Fibroblast of skin of left quadriceps (primary cell): ENCODE measurements at regions not wholly inside any gene's neighbourhood (a gene's known extent, or its start where the extent isn't known, plus 50 kb on each side); places are given as distances from the start of the nearest gene placed in this dataset.
"Not testable (repeated sequence)": the region's sequence is repeated elsewhere in the genome, so short reads cannot be mapped to it uniquely, and the experiment has no call there.

Experiments used
- DNase-seq, 2 experiments: peaks; one replicate each; pipeline ENCODE4 v3.0.0-alpha.2; 2013; ENCODE audit warnings: low read depth in 2 of 2

DNA sequence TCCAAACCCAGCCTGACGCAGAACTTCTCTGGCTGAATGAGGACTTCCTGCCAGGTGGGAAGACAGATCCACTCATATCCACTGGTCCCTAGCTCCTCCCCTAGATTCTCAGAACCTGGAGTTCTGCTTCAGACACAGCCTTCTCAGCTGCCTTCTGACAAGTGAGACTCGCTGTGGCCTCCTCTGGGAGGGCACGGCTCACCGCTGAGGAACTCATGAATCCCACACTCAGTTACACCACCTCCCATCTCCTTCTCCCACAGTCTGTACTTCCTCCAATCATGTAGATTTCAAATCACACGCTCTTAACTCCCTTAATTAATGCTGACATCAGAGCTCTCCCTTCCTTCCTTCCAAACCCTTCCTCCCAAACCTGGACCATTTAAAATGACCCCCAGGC, 86.4 kb upstream of the TMEM45B start:
- no peak for DNase-seq

GRCh38 chr11:129729823-129730222, 85.8 kb upstream of the TMEM45B start:
- no peak for DNase-seq

DNA sequence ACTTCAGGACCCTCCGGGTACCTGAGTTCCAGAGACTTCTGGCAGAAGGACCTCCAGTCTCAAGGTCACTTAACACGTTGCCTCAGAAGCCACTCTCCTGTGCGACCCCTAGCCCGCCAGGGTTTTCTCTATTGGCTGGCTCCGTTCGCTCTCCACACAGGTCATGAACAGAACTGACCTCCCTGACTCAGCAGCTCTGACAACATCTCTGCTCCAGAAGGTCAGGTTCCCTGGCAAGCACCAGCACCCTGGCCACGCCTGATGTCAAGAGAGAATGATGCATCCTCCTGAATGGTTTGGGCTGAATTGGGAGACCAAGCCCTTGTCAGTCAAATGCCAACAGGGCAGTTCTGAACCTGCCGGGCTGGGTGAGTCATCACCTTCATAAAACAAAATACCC, 84.3 kb upstream of the TMEM45B start:
- DNase-seq = no peak

DNA sequence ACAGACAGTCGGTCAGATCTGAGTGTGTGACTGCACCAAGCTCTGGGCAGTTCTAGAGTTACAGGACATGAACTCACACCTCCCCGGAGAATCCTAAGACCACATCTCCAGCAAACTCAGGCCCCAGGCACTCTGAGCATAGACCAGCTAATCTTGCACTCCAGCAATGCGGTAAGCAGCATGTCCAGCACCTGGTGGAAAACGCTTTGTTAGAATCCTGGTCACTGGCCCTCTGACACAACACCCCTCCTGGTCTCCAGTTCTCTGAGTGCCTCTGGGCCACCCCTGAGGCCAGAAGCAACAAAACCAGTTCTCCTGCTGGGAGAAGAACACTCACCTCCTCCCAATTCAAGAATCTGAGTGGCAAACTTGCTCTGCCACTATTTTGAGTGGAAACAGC, 82.7 kb upstream of the TMEM45B start:
- no peak for DNase-seq

GRCh38 chr11:129733384-129733783, 82.3 kb upstream of the TMEM45B start:
- DNase-seq = no peak

DNA sequence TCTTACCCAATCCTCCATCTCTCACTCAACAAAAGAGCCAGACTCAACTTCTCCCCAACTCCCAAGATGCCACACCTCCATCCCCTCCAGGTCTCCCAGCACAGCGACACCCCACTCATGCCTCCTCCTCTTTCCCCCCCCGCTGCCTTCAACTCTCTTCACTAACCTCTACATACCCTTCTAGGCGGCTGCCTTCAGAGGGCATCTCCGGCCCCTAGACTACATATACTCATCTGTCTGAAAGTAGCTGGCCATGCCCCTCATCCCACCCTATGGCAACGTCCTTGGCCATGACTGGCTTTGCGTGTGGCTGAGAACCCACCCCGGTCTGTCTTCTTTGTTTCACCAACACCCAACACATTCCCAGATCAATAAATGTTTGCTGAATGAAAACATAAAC, 81.7 kb upstream of the TMEM45B start:
- no peak for DNase-seq

DNA sequence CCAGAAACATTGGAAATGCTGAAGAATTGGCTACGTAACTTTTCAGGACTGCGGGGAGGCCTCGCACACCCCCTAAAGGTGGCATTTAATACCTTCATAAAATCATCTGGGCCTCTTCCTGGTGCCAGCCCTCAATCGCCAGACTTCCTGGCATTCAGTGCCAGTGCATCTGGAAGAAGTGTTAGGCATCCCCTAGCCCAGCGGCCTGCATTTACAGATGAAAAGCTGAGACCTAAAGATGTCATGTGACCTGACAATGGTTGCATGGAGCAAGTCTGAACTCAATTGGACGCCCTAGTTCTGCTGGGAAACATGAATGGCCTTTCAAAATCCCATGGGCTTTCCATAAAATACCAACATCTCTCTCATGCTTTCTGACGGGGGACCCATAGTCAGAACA, 81.0 kb upstream of the TMEM45B start:
- DNase-seq = no peak

- DNase-seq = no peak
These were observed 77.8 kb upstream of the TMEM45B start for GRCh38 chr11:129737831-129738230.

- DNase-seq = no peak
These were observed 77.4 kb upstream of the TMEM45B start for GRCh38 chr11:129738242-129738641.

DNA sequence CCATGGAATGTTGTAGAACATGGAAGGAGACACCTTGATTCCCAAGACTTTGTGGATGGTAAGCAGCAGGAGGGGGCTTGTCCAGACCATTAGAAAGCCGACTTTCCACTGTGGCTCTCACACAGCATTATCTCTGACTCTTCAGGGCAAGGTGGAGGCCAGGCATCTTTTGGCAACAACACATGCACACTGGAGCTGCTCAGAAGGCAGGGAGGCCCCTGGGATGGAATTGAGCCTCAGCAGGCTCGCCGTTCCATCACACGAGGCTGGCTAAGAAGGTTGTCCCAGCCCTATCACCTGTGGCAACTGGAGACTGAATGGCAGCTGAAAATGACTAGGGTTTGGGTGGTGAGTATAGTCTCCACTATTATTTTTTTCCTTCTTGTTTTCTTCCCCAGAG, 76.3 kb upstream of the TMEM45B start:
- no peak for DNase-seq

DNA sequence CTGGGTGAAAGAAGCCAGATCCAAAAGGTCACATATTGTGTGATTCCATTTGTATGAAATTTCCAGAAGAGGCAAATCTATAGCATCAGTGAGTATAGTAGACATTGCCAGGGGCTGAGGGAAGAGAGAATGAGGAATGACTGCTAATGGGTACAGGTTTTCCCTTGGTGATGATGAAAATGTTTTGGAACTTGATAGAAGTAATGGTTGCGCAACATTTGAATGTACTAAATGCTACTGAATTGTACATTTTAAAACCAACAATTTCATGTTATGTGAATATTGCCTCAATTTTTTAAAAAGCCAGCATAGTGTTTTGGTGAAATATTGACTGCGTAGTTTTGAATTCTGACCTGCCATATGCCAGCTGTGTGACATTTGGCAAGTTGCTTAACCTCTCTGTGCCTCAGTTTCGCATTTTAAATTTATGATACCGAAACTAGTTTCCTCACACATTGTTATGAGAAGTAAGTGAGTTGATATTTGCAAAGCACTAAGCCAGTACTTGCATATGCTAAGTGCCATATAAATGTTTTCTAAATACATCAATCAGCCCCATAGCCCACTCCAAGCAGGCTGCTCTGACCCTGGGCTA, 75.4 kb upstream of the TMEM45B start:
- DNase-seq = no peak

- no peak for DNase-seq
These were observed 72.4 kb upstream of the TMEM45B start for GRCh38 chr11:129743112-129743815.

DNA sequence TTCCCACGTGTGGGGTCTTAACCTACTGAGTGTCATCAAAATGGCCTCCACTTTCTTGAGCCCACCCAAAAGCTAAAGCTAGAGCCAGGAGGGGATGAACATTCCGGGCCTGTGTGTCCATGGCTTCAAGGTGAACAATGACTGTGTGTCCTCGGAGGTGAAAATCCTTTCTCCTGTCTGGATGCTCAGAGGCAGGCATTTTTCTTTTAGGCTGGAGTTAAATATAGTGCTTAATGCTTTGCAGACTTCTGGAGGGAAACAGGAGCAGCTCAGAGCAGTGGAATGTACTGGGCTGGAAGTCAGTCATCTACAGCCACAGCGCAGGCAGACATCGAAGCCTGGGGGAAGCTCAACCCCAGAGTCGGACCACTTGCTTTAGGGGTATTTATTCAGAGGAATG, 68.6 kb upstream of the TMEM45B start:
- DNase-seq = no peak

GRCh38 chr11:129749141-129749540, 66.5 kb upstream of the TMEM45B start:
- DNase-seq = no peak

DNA sequence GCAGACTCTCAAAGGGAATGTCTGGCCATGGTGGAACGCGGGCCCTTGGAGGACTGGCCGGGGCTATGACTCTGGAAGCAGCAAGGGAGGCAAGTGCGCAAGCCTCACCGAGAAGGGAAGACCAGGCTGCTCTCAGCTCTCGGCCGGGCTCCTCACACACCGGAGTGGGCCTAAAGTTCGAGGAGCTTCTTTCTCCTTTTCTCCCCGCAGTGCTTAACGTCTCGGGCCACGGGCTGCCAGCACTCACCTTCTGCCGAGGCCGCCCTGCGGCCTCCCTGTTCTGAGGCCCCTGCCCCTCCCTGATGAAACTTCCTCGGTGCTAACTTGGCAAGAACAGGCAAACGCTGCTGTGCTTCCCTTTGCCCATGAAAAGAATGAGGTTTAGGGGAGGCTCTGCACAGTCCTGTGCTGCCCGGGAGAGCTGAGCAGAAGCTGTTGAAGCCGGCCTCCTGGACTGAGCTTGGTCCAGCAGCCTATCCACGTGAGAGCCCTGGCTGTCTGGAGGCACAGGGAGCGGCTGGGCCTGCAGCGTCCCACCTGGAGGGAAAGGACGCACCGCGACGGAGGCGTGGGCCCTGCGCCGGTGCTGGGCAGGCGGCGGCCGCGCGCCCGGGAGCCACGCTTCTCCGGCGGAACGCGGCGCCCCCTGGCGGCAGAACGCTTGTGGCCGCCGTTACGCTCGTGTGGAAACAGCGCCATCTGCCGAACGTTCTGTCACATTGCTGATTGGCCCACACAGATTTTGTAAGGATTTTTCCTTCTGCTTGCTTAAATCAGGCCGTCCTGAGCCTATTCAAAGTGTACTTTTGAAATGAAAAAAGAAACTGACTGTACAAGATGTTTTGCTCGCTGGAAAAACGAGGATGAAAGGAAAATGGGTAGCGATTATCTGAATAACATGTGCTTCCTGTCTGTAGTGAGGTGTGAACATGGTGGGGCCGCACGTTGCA, 65.0 kb upstream of the TMEM45B start:
- DNase-seq = peak; percentile 24 to 25

GRCh38 chr11:129751511-129751910, 64.1 kb upstream of the TMEM45B start:
- no peak for DNase-seq

DNA sequence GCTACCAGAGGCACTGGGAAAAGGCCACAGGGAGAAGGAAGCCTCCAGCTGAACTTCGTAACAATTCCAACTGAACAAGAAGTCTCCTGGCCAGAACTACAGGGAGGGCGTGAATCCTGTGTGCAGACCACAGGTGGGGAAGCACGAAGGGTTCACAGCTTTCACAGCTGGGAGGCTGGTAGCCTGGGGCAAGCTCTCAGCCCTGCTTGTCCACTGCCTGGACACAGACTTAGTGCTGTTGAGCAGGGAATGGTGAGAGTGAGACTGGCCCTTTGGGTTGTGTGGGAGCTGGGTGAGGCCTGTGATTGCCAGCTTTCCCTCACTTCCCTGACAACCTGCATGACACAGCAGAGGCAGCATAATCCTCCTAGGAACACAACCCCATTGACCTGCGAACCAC, 52.1 kb upstream of the TMEM45B start:
- not testable (repeated sequence) for DNase-seq

DNA sequence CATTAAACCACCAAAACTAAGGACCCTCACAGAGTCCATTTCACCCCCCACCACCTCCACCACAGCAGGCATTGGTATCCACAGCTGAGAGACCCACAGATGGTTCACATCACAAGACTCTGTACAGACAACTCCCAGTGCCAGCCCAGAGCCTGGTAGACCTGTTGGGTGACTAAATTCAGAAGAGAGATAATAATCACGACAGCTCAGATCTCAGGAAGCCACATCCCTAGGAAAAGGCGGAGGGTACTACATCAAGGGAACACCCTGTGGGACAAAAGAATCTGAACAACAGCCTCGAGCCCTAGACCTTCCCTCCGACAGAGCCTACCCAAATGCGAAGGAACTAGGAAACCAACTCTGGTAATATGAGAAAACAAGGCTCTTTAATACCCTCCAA, 51.4 kb upstream of the TMEM45B start:
- DNase-seq = not testable (repeated sequence)
